NB4 (cell line): ENCODE measurements at regions not wholly inside any gene's neighbourhood (a gene's known extent, or its start where the extent isn't known, plus 50 kb on each side); places are given as distances from the start of the nearest gene placed in this dataset.

Source experiments
- DNase-seq: peaks from one replicate; pipeline ENCODE4 v3.0.0; 2010; ENCODE audit warnings: low read depth
- H3K4me3 ChIP-seq: one replicate; pipeline ENCODE4 v1.5.1; 2011; ENCODE audit warnings: mild to moderate bottlenecking, low read depth, low read length, moderate library complexity
- CTCF ChIP-seq: IDR thresholded peaks from one replicate; pipeline ENCODE4 v1.5.1; 2012; ENCODE audit warnings: low read depth, low read length
- MAX ChIP-seq: IDR thresholded peaks from 2 replicates; pipeline ENCODE4 v1.6.1; 2011; ENCODE audit warnings: low read depth, low read length
- MYC ChIP-seq: IDR thresholded peaks from 2 replicates; pipeline ENCODE4 v1.6.1; 2011; ENCODE audit warnings: low read depth, low read length
- POLR2A ChIP-seq: IDR thresholded peaks from 2 replicates; pipeline ENCODE4 v1.6.1; 2011; ENCODE audit warnings: mild to moderate bottlenecking; ENCODE audit not compliant: insufficient read length; ENCODE audit errors: extremely low read depth

GRCh38 chr6:1104988-1105670 lies 206.8 kb upstream of the FOXQ1 start:
- DNase-seq, result no peak
- no peak overlapping the region for H3K4me3 ChIP-seq
- no peak for TF ChIP-seq MAX
- TF ChIP-seq CTCF, result no peak
- TF ChIP-seq MYC, result no peak
- TF ChIP-seq POLR2A, result no peak

- TF ChIP-seq POLR2A (no peak), MAX (no peak), MYC (no peak), CTCF (no peak)
- DNase-seq, result no peak
- H3K4me3 ChIP-seq, result no peak overlapping the region
Observed at GRCh38 chr6:1103945-1104623, 207.8 kb upstream of the FOXQ1 start.

- no peak for TF ChIP-seq POLR2A
- no peak for TF ChIP-seq CTCF
- no peak for TF ChIP-seq MYC
- no peak for TF ChIP-seq MAX
- no peak for DNase-seq
- H3K4me3 ChIP-seq, result no peak overlapping the region
Observed at GRCh38 chr6:1103021-1103420, 208.9 kb upstream of the FOXQ1 start.

GRCh38 chr6:1100269-1100668 lies 211.6 kb upstream of the FOXQ1 start:
- no peak for DNase-seq
- TF ChIP-seq CTCF (no peak), POLR2A (no peak), MYC (no peak), MAX (no peak)
- no peak overlapping the region for H3K4me3 ChIP-seq

GRCh38 chr6:1099264-1099663 lies 212.6 kb upstream of the FOXQ1 start:
- DNase-seq, result no peak
- TF ChIP-seq MAX, result no peak
- no peak for TF ChIP-seq MYC
- TF ChIP-seq POLR2A, result no peak
- no peak for TF ChIP-seq CTCF

More at GRCh38 chr6:1099264-1099663, 212.6 kb upstream of the FOXQ1 start:
- no peak overlapping the region for H3K4me3 ChIP-seq
